ENCODE measurements at regions not wholly inside any gene's neighbourhood (a gene's known extent, or its start where the extent isn't known, plus 50 kb on each side); places are given as distances from the start of the nearest gene placed in this dataset.

DNA sequence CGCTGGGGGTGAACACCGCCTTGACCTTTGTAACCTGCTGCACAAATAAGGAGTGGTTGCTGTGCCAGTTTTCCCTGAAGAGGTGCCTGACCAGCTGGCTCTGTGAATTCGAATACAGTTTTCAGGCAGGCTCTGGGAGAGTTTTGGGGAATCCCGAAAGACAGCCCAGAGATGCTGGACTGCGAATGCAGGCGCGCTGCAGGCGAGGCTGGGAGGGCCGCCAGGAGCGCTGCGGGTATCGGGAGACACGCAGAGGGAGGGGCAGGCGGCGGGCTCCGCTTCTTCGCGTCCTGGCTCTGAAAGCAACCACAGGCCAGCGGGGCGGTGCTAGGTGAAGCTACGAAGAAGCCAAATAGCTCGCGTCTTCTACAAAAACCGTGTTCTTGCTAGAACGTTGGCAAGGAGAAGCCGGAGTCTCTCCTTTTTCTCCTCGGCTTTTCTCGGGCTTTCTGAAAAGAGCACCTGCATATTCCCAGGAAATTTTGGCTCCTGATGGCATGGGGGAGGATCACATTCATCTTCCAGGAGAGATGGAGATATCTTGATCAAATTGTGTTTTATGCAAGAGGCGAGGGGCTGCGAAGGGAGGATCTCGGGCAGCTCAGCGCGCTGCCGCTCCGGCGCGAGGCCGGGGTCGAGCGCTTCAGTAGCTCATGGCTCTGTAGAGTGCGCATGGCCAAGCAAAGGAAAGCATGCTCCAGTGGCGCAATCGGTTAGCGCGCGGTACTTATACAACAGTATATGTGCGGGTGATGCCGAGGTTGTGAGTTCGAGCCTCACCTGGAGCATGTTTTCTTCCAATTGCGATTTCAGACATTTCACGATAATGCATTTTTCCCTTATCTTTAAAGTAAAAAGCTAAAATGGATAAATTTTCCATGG lies 158.1 kb upstream of the ZNF184 start:
- TF ChIP-seq, protein P1, sequence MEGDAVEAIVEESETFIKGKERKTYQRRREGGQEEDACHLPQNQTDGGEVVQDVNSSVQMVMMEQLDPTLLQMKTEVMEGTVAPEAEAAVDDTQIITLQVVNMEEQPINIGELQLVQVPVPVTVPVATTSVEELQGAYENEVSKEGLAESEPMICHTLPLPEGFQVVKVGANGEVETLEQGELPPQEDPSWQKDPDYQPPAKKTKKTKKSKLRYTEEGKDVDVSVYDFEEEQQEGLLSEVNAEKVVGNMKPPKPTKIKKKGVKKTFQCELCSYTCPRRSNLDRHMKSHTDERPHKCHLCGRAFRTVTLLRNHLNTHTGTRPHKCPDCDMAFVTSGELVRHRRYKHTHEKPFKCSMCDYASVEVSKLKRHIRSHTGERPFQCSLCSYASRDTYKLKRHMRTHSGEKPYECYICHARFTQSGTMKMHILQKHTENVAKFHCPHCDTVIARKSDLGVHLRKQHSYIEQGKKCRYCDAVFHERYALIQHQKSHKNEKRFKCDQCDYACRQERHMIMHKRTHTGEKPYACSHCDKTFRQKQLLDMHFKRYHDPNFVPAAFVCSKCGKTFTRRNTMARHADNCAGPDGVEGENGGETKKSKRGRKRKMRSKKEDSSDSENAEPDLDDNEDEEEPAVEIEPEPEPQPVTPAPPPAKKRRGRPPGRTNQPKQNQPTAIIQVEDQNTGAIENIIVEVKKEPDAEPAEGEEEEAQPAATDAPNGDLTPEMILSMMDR (IDR thresholded peaks at IDR 0.05), result no peak
- no peak for TF ChIP-seq POLR2A (IDR thresholded peaks at IDR 0.05)

All from uterus (tissue), 2 donors.